H1 (cell line): ENCODE measurements at regions not wholly inside any gene's neighbourhood (a gene's known extent, or its start where the extent isn't known, plus 50 kb on each side); places are given as distances from the start of the nearest gene placed in this dataset.

Experiments
- CTCF ChIA-PET: fragments of 300-600 bp; sonication (Branson Sonifier 250); formaldehyde crosslinking; loops from one replicate; lab custom pipeline; 2021; ENCODE audit not compliant: partially characterized antibody; lab: Charles Lee
- POLR2A ChIA-PET: fragments of 300-600 bp; sonication (Branson Sonifier 250); formaldehyde crosslinking; loops from one replicate; lab custom pipeline; 2021; ENCODE audit warnings: inconsistent platforms; ENCODE audit not compliant: partially characterized antibody; lab: Charles Lee
- DNase-seq, 2 experiments: peaks; one replicate each; pipeline versions ENCODE4 v3.0.0 to v3.0.0-alpha.2; 2010 to 2022; ENCODE audit warnings: low spot score in 2 of 2, low read depth in 1 of 2, mixed read lengths in 1 of 2
- FAIRE-seq: peaks from 2 replicates; lab custom pipeline; 2011; peaks lifted over from hg19 to GRCh38; lab: Jason Lieb, UNC
- H2AFZ ChIP-seq: 2 replicates; pipeline ENCODE4 v1.8.1; 2012; ENCODE audit warnings: low read length, inconsistent platforms
- H2AK5ac ChIP-seq: 2 replicates; pipeline ENCODE4 v1.6.1; 2013; ENCODE audit warnings: low read depth, low read length
- H2BK120ac ChIP-seq: replicated peaks from 2 replicates; pipeline ENCODE3; 2013; ENCODE audit warnings: low read depth, low read length, inconsistent platforms
- H2BK12ac ChIP-seq: 2 replicates; pipeline ENCODE4 v1.6.1; 2013; ENCODE audit warnings: low read depth, low read length
- H2BK15ac ChIP-seq: 2 replicates; pipeline ENCODE4 v1.6.1; 2013; ENCODE audit warnings: low read length
- H2BK20ac ChIP-seq: 2 replicates; pipeline ENCODE4 v1.6.1; 2013; ENCODE audit warnings: low read length
- H2BK5ac ChIP-seq: 2 replicates; pipeline ENCODE4 v1.6.1; 2013; ENCODE audit warnings: low read depth, low read length
- H3K14ac ChIP-seq: 2 replicates; pipeline ENCODE4 v1.6.1; 2013; ENCODE audit warnings: inconsistent platforms; ENCODE audit not compliant: insufficient read length
- H3K18ac ChIP-seq: 2 replicates; pipeline ENCODE4 v1.6.1; 2013; ENCODE audit warnings: low read length; ENCODE audit errors: extremely low read depth
- H3K23ac ChIP-seq: 2 replicates; pipeline ENCODE4 v1.6.1; 2013; ENCODE audit warnings: inconsistent platforms; ENCODE audit not compliant: insufficient read length
- H3K23me2 ChIP-seq: 2 replicates; pipeline ENCODE4 v1.6.1; 2013; ENCODE audit warnings: low read depth, low read length
- H3K27ac ChIP-seq: 2 replicates; pipeline ENCODE4 v1.6.1; 2011; ENCODE audit warnings: low read depth, low read length, inconsistent platforms
- H3K27me3 ChIP-seq, 4 experiments: replicated peaks in 1 of 4; 1 replicate in 1 of 4; 2 replicates in 3 of 4; pipeline versions ENCODE4 v1.6.1 to v1.8.1; 2011 to 2013; ENCODE audit warnings: low read length in 3 of 4, mild to moderate bottlenecking in 3 of 4, inconsistent platforms in 2 of 4, mixed read lengths in 2 of 4, moderate library complexity in 1 of 4; ENCODE audit not compliant: control insufficient read depth in 3 of 4, insufficient read depth in 3 of 4; ENCODE audit errors: extremely low read depth in 1 of 4
- H3K36me3 ChIP-seq, 4 experiments: 2 replicates each; pipeline versions ENCODE4 v1.6.1 to v1.8.1; 2011 to 2013; ENCODE audit warnings: mild to moderate bottlenecking in 4 of 4, low read length in 3 of 4, moderate library complexity in 2 of 4, control low read depth in 1 of 4, inconsistent platforms in 1 of 4; ENCODE audit not compliant: insufficient read depth in 4 of 4, control insufficient read depth in 2 of 4
- H3K4ac ChIP-seq: replicated peaks from 2 replicates; pipeline ENCODE3; 2013; ENCODE audit warnings: low read length, low read depth, mixed read lengths, inconsistent platforms; ENCODE audit not compliant: insufficient read length
- H3K4me1 ChIP-seq, 4 experiments: replicated peaks in 1 of 4; 1 replicate in 1 of 4; 2 replicates in 3 of 4; pipeline versions ENCODE4 v1.6.1 to v1.8.1; 2011 to 2013; ENCODE audit warnings: low read length in 3 of 4, inconsistent platforms in 2 of 4, mixed read lengths in 1 of 4; ENCODE audit not compliant: insufficient read depth in 4 of 4, control insufficient read depth in 3 of 4
- H3K4me2 ChIP-seq, 2 experiments: 2 replicates each; pipeline versions ENCODE4 v1.6.1 to v1.8.1; 2011 to 2013; ENCODE audit warnings: low read depth in 2 of 2, low read length in 2 of 2, control low read depth in 1 of 2, inconsistent platforms in 1 of 2, mild to moderate bottlenecking in 1 of 2; ENCODE audit not compliant: insufficient read depth in 1 of 2
- H3K4me3 ChIP-seq, 4 experiments: fragments of 200-600, 300-600 bp in 1 of 4; sonication (generic), shearing (Covaris generic), sonication (Bioruptor Twin) in 1 of 4; 2 replicates each; pipeline versions ENCODE4 v1.5.1 to v1.8.1; 2011 to 2016; ENCODE audit warnings: low read length in 4 of 4, low read depth in 3 of 4, control low read depth in 2 of 4, inconsistent platforms in 2 of 4, mild to moderate bottlenecking in 2 of 4, mixed read lengths in 1 of 4, moderate library complexity in 1 of 4; ENCODE audit not compliant: insufficient read depth in 2 of 4; ENCODE audit errors: extremely low read depth in 1 of 4
- H3K56ac ChIP-seq: replicated peaks from 2 replicates; pipeline ENCODE3; 2013; ENCODE audit warnings: low read depth, mild to moderate bottlenecking, mixed read lengths, low read length, inconsistent platforms; ENCODE audit not compliant: insufficient read length
- H3K79me1 ChIP-seq: 2 replicates; pipeline ENCODE4 v1.6.1; 2013; ENCODE audit warnings: low read depth, low read length, control low read depth
- H3K79me2 ChIP-seq, 2 experiments: 2 replicates each; pipeline versions ENCODE4 v1.6.1 to v1.8.1; 2012 to 2013; ENCODE audit warnings: low read length in 2 of 2, mild to moderate bottlenecking in 2 of 2, inconsistent platforms in 1 of 2; ENCODE audit not compliant: insufficient read depth in 2 of 2, control insufficient read depth in 1 of 2
- H3K9ac ChIP-seq, 4 experiments: replicated peaks in 1 of 4; 1 replicate in 1 of 4; 2 replicates in 3 of 4; pipeline versions ENCODE4 v1.6.1 to v1.8.1; 2011 to 2013; ENCODE audit warnings: low read depth in 3 of 4, low read length in 3 of 4, control low read depth in 2 of 4, mild to moderate bottlenecking in 2 of 4, moderate library complexity in 2 of 4, inconsistent platforms in 1 of 4; ENCODE audit errors: extremely low read depth in 1 of 4
- H3K9me3 ChIP-seq, 2 experiments: 2 replicates each; pipeline versions ENCODE4 v1.6.1 to v1.8.1; 2012 to 2013; ENCODE audit warnings: mild to moderate bottlenecking in 2 of 2, moderate library complexity in 2 of 2, control low read depth in 1 of 2, inconsistent platforms in 1 of 2, low read depth in 1 of 2, low read length in 1 of 2, mixed read lengths in 1 of 2; ENCODE audit not compliant: insufficient read depth in 2 of 2
- H4K20me1 ChIP-seq, 2 experiments: replicated peaks in 1 of 2; 2 replicates each; pipeline versions ENCODE3 to v1.8.1; 2011 to 2013; ENCODE audit warnings: inconsistent platforms in 2 of 2, low read length in 2 of 2, mild to moderate bottlenecking in 1 of 2; ENCODE audit not compliant: insufficient read depth in 2 of 2, control insufficient read depth in 1 of 2
- H4K5ac ChIP-seq: 2 replicates; pipeline ENCODE4 v1.6.1; 2013; ENCODE audit warnings: low read length, low read depth, mixed read lengths, inconsistent platforms; ENCODE audit not compliant: insufficient read length
- H4K8ac ChIP-seq: 2 replicates; pipeline ENCODE4 v1.8.0; 2013; ENCODE audit warnings: mild to moderate bottlenecking, moderate library complexity, low read length, inconsistent platforms; ENCODE audit not compliant: insufficient read depth; ENCODE audit errors: extremely low read depth
- H4K91ac ChIP-seq: replicated peaks from 2 replicates; pipeline ENCODE3; 2013; ENCODE audit warnings: low read length, mixed read lengths, inconsistent platforms; ENCODE audit not compliant: insufficient read length
- CTCF ChIP-seq, 3 experiments: IDR thresholded peaks; 1 replicate in 2 of 3; 2 replicates in 1 of 3; pipeline versions ENCODE4 v1.5.1 to v1.6.1; 2011; ENCODE audit warnings: low read length in 3 of 3, mild to moderate bottlenecking in 3 of 3, inconsistent platforms in 2 of 3, low read depth in 1 of 3, moderate library complexity in 1 of 3; ENCODE audit not compliant: insufficient read depth in 1 of 3; ENCODE audit errors: control extremely low read depth in 1 of 3
- EGR1 ChIP-seq: IDR thresholded peaks from 2 replicates; pipeline ENCODE4 v1.6.1; 2011; ENCODE audit warnings: low read depth, low read length, borderline replicate concordance
- EP300 ChIP-seq, 2 experiments: IDR thresholded peaks; 1 replicate in 1 of 2; 2 replicates in 1 of 2; pipeline ENCODE4 v1.6.1; 2011 to 2012; ENCODE audit warnings: low read depth in 2 of 2, low read length in 2 of 2, mild to moderate bottlenecking in 2 of 2, borderline replicate concordance in 1 of 2, inconsistent platforms in 1 of 2, moderate library complexity in 1 of 2
- FOSL1 ChIP-seq: IDR thresholded peaks from 2 replicates; pipeline ENCODE4 v1.6.1; 2011; ENCODE audit warnings: mild to moderate bottlenecking, low read depth, low read length, moderate library complexity; ENCODE audit not compliant: insufficient read depth
- JUND ChIP-seq: IDR thresholded peaks from 2 replicates; pipeline ENCODE4 v1.6.1; 2011; ENCODE audit warnings: mild to moderate bottlenecking, improper control_type of control experiment, low read length
- PHF8 ChIP-seq: fragments of 200-600 bp; sonication (generic); conservative IDR thresholded peaks from 2 replicates; pipeline ENCODE4 v1.7.1; 2012; ENCODE audit warnings: low read depth, mild to moderate bottlenecking, inconsistent platforms, low read length, moderate library complexity
- POLR2AphosphoS5 ChIP-seq: IDR thresholded peaks from 2 replicates; pipeline ENCODE4 v1.6.1; 2011; ENCODE audit warnings: low read depth, low read length
- RBBP5 ChIP-seq: IDR thresholded peaks from 2 replicates; pipeline ENCODE4 v1.7.1; 2012; ENCODE audit warnings: low read depth, mild to moderate bottlenecking, inconsistent platforms, low read length, moderate library complexity, borderline replicate concordance
- RXRA ChIP-seq: IDR thresholded peaks from 2 replicates; pipeline ENCODE4 v1.6.1; 2011; ENCODE audit warnings: low read depth, mild to moderate bottlenecking, low read length, moderate library complexity; ENCODE audit not compliant: insufficient read depth
- TAF1 ChIP-seq: IDR thresholded peaks from 2 replicates; pipeline ENCODE4 v1.6.1; 2011; ENCODE audit warnings: mild to moderate bottlenecking, low read depth, low read length
- USF2 ChIP-seq: IDR thresholded peaks from 2 replicates; pipeline ENCODE4 v1.6.1; 2011; ENCODE audit warnings: low read length, improper control_type of control experiment
- YY1 ChIP-seq: IDR thresholded peaks from 2 replicates; pipeline ENCODE4 v1.6.1; 2011; ENCODE audit warnings: low read depth, mild to moderate bottlenecking, low read length

DNA sequence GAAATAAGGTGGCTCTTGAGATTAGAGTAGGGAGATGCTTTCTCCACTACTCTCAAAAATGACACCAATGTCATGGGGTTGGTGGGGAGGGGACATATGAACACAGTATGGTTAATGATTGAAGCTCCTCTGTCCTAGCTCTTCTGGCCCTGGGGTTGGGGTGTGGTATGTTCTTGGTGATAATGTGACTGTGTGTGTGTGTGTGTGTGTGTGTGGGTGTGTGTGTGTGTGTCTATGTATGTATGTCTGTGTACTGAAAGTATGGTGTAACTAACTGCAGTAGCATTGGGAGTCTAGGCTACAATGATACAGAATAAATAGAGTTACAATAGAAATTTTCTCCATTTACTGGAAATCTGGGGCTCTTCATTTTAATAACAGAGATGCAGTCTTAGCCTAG lies 121.0 kb upstream of the CD180 start:
- no peak overlapping the region for H2AFZ ChIP-seq
- no peaks in the 10 kb centered on the region for H3K27me3 ChIP-seq
- FAIRE-seq (no peak), DNase-seq (no peak)
- H2BK120ac ChIP-seq = no peak overlapping the region
- H2AK5ac ChIP-seq = no peak overlapping the region
- H3K23ac ChIP-seq = no peak overlapping the region
- no peaks in the 10 kb centered on the region; the same call in 1 of the 2 replicates for H3K23me2 ChIP-seq
- no peaks in the 10 kb centered on the region for H3K79me2 ChIP-seq
- H2BK12ac ChIP-seq = no peak overlapping the region
- no peaks in the 10 kb centered on the region for H3K79me1 ChIP-seq
- H3K9ac ChIP-seq = no peak overlapping the region
- H4K5ac ChIP-seq = no peak overlapping the region
- no peaks in the 10 kb centered on the region for H4K20me1 ChIP-seq
- H3K18ac ChIP-seq = no peak overlapping the region
- H3K27ac ChIP-seq = no peak overlapping the region
- H3K4me1 ChIP-seq = no peaks in the 10 kb centered on the region; a peak in 1 of 7 replicates
- H4K91ac ChIP-seq = no peak overlapping the region
- no peak overlapping the region for H3K14ac ChIP-seq
- H3K36me3 ChIP-seq = 0 out of 8 replicates have a peak, but pooled peaks cover 0 to 3% (median 0%) of the 10 kb centered on the region in 4 experiments
- H3K56ac ChIP-seq = no peak overlapping the region
- ChIA-PET POLR2A (no interaction called here), CTCF (interaction anchor here (1.5 to 1.6 kb wide), 2 partner anchors 13 to 109 kb away, joined by 3 to 4 read pairs; no protein-coding TSS in a partner anchor)
- H3K9me3 ChIP-seq = peaks cover 2 to 11% of the 10 kb centered on the region in 2 experiments; a peak in 2 of 4 replicates
- no peak overlapping the region for H4K8ac ChIP-seq
- no peak overlapping the region for H2BK5ac ChIP-seq
- H2BK20ac ChIP-seq = no peak overlapping the region
- H3K4me2 ChIP-seq = no peak overlapping the region
- H3K4me3 ChIP-seq = no peak overlapping the region
- no peak overlapping the region for H3K4ac ChIP-seq
- no peak overlapping the region for H2BK15ac ChIP-seq
- no peak for TF ChIP-seq EGR1
- no peak for TF ChIP-seq POLR2AphosphoS5
- TF ChIP-seq YY1 = no peak
- TF ChIP-seq FOSL1 = no peak
- no peak for TF ChIP-seq EP300 (IDR thresholded peaks at IDR 0.05; ENCODE audit: borderline replicate concordance in 1 of 2, low read depth in 2 of 2, low read length in 2 of 2)
- no peak for TF ChIP-seq USF2
- no peak for TF ChIP-seq RXRA
- no peak for TF ChIP-seq PHF8
- no peak for TF ChIP-seq CTCF (IDR thresholded peaks at IDR 0.05; ENCODE audit: control extremely low read depth in 1 of 3, insufficient read depth in 1 of 3, low read depth in 1 of 3, low read length in 3 of 3)
- TF ChIP-seq JUND = no peak
- no peak for TF ChIP-seq RBBP5
- no peak for TF ChIP-seq TAF1
